ENCODE measurements at regions not wholly inside any gene's neighbourhood (a gene's known extent, or its start where the extent isn't known, plus 50 kb on each side); places are given as distances from the start of the nearest gene placed in this dataset.
A peak's percentile ranks its signal among the peaks of the same experiment; 100 is the strongest.

- TF ChIP-seq, protein P1, sequence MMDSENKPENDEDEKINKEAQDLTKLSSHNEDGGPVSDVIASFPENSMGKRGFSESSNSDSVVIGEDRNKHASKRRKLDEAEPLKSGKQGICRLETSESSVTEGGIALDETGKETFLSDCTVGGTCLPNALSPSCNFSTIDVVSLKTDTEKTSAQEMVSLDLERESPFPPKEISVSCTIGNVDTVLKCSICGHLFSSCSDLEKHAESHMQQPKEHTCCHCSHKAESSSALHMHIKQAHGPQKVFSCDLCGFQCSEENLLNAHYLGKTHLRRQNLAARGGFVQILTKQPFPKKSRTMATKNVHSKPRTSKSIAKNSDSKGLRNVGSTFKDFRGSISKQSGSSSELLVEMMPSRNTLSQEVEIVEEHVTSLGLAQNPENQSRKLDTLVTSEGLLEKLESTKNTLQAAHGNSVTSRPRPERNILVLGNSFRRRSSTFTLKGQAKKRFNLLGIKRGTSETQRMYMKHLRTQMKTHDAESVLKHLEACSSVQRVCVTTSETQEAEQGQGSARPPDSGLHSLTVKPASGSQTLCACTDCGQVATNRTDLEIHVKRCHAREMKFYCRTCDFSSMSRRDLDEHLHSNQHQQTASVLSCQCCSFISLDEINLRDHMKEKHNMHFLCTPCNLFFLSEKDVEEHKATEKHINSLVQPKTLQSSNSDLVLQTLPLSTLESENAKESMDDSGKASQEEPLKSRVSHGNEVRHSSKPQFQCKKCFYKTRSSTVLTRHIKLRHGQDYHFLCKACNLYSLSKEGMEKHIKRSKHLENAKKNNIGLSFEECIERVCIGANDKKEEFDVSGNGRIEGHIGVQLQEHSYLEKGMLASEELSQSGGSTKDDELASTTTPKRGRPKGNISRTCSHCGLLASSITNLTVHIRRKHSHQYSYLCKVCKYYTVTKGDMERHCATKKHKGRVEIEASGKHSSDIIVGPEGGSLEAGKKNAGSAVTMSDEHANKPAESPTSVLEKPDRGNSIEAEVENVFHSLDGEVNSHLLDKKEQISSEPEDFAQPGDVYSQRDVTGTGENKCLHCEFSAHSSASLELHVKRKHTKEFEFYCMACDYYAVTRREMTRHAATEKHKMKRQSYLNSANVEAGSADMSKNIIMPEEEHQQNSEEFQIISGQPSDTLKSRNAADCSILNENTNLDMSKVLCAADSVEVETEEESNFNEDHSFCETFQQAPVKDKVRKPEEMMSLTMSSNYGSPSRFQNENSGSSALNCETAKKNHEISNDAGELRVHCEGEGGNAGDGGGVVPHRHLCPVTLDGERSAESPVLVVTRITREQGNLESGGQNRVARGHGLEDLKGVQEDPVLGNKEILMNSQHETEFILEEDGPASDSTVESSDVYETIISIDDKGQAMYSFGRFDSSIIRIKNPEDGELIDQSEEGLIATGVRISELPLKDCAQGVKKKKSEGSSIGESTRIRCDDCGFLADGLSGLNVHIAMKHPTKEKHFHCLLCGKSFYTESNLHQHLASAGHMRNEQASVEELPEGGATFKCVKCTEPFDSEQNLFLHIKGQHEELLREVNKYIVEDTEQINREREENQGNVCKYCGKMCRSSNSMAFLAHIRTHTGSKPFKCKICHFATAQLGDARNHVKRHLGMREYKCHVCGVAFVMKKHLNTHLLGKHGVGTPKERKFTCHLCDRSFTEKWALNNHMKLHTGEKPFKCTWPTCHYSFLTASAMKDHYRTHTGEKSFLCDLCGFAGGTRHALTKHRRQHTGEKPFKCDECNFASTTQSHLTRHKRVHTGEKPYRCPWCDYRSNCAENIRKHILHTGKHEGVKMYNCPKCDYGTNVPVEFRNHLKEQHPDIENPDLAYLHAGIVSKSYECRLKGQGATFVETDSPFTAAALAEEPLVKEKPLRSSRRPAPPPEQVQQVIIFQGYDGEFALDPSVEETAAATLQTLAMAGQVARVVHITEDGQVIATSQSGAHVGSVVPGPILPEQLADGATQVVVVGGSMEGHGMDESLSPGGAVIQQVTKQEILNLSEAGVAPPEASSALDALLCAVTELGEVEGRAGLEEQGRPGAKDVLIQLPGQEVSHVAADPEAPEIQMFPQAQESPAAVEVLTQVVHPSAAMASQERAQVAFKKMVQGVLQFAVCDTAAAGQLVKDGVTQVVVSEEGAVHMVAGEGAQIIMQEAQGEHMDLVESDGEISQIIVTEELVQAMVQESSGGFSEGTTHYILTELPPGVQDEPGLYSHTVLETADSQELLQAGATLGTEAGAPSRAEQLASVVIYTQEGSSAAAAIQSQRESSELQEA (CRISPR knock-in tag; IDR thresholded peaks at IDR 0.05; ENCODE audit: not compliant biosample characterization), result no peak
- TF ChIP-seq CAMTA2 (CRISPR knock-in tag; IDR thresholded peaks at IDR 0.05; ENCODE audit: borderline replicate concordance) (peak; percentile 26; the same call in 1 of the 2 replicates), AGO2 (optimal IDR thresholded peaks at IDR 0.05; ENCODE audit: low read depth, low read length) (peak; percentile 80), SIN3B (IDR thresholded peaks at IDR 0.05; ENCODE audit: low read length) (no peak), ZNF580 (CRISPR knock-in tag; IDR thresholded peaks at IDR 0.05; ENCODE audit: borderline replicate concordance, low read depth) (no peak), POGK (CRISPR knock-in tag; conservative IDR thresholded peaks at IDR 0.05) (peak; percentile 52; the same call in 1 of the 2 replicates), ZNF749 (CRISPR knock-in tag; IDR thresholded peaks at IDR 0.05; ENCODE audit: borderline replicate concordance) (no peak), U2AF1 (optimal IDR thresholded peaks at IDR 0.05; ENCODE audit: low read depth, low read length) (peak; percentile 68), SMC3 (IDR thresholded peaks at IDR 0.05; ENCODE audit: low read length) (peak; percentile 11; the same call in 1 of the 2 replicates), GATAD2A (CRISPR knock-in tag; IDR thresholded peaks at IDR 0.05) (peak; percentile 7; the same call in 1 of the 2 replicates), MED13 (CRISPR knock-in tag; IDR thresholded peaks at IDR 0.05) (0 out of 2 replicates have a peak, but pooled peaks have one; percentile 32)
- TF ChIP-seq, protein P2, sequence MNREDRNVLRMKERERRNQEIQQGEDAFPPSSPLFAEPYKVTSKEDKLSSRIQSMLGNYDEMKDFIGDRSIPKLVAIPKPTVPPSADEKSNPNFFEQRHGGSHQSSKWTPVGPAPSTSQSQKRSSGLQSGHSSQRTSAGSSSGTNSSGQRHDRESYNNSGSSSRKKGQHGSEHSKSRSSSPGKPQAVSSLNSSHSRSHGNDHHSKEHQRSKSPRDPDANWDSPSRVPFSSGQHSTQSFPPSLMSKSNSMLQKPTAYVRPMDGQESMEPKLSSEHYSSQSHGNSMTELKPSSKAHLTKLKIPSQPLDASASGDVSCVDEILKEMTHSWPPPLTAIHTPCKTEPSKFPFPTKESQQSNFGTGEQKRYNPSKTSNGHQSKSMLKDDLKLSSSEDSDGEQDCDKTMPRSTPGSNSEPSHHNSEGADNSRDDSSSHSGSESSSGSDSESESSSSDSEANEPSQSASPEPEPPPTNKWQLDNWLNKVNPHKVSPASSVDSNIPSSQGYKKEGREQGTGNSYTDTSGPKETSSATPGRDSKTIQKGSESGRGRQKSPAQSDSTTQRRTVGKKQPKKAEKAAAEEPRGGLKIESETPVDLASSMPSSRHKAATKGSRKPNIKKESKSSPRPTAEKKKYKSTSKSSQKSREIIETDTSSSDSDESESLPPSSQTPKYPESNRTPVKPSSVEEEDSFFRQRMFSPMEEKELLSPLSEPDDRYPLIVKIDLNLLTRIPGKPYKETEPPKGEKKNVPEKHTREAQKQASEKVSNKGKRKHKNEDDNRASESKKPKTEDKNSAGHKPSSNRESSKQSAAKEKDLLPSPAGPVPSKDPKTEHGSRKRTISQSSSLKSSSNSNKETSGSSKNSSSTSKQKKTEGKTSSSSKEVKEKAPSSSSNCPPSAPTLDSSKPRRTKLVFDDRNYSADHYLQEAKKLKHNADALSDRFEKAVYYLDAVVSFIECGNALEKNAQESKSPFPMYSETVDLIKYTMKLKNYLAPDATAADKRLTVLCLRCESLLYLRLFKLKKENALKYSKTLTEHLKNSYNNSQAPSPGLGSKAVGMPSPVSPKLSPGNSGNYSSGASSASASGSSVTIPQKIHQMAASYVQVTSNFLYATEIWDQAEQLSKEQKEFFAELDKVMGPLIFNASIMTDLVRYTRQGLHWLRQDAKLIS (CRISPR knock-in tag; IDR thresholded peaks at IDR 0.05), result peak; percentile 93; the same call in 1 of the 2 replicates
- TF ChIP-seq, protein P3, sequence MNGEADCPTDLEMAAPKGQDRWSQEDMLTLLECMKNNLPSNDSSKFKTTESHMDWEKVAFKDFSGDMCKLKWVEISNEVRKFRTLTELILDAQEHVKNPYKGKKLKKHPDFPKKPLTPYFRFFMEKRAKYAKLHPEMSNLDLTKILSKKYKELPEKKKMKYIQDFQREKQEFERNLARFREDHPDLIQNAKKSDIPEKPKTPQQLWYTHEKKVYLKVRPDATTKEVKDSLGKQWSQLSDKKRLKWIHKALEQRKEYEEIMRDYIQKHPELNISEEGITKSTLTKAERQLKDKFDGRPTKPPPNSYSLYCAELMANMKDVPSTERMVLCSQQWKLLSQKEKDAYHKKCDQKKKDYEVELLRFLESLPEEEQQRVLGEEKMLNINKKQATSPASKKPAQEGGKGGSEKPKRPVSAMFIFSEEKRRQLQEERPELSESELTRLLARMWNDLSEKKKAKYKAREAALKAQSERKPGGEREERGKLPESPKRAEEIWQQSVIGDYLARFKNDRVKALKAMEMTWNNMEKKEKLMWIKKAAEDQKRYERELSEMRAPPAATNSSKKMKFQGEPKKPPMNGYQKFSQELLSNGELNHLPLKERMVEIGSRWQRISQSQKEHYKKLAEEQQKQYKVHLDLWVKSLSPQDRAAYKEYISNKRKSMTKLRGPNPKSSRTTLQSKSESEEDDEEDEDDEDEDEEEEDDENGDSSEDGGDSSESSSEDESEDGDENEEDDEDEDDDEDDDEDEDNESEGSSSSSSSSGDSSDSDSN (CRISPR knock-in tag; IDR thresholded peaks at IDR 0.05), result peak; percentile 42; the same call in 1 of the 2 replicates
Observed at GRCh38 chr1:234716908-234717375, 107.0 kb upstream of the IRF2BP2 start (continued).
